ENCODE measurements at regions not wholly inside any gene's neighbourhood (a gene's known extent, or its start where the extent isn't known, plus 50 kb on each side); places are given as distances from the start of the nearest gene placed in this dataset.

- no peak for TF ChIP-seq CTCF (IDR thresholded peaks at IDR 0.05; ENCODE audit: poor library complexity, severe bottlenecking)
- TF ChIP-seq, protein P1, sequence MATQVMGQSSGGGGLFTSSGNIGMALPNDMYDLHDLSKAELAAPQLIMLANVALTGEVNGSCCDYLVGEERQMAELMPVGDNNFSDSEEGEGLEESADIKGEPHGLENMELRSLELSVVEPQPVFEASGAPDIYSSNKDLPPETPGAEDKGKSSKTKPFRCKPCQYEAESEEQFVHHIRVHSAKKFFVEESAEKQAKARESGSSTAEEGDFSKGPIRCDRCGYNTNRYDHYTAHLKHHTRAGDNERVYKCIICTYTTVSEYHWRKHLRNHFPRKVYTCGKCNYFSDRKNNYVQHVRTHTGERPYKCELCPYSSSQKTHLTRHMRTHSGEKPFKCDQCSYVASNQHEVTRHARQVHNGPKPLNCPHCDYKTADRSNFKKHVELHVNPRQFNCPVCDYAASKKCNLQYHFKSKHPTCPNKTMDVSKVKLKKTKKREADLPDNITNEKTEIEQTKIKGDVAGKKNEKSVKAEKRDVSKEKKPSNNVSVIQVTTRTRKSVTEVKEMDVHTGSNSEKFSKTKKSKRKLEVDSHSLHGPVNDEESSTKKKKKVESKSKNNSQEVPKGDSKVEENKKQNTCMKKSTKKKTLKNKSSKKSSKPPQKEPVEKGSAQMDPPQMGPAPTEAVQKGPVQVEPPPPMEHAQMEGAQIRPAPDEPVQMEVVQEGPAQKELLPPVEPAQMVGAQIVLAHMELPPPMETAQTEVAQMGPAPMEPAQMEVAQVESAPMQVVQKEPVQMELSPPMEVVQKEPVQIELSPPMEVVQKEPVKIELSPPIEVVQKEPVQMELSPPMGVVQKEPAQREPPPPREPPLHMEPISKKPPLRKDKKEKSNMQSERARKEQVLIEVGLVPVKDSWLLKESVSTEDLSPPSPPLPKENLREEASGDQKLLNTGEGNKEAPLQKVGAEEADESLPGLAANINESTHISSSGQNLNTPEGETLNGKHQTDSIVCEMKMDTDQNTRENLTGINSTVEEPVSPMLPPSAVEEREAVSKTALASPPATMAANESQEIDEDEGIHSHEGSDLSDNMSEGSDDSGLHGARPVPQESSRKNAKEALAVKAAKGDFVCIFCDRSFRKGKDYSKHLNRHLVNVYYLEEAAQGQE (IDR thresholded peaks at IDR 0.05; ENCODE audit: borderline replicate concordance) = no peak
Observed at GRCh38 chr9:82148426-82148810, 159.8 kb downstream of the SPATA31D1 start.
